ENCODE measurements at regions not wholly inside any gene's neighbourhood (a gene's known extent, or its start where the extent isn't known, plus 50 kb on each side); places are given as distances from the start of the nearest gene placed in this dataset.

DNA sequence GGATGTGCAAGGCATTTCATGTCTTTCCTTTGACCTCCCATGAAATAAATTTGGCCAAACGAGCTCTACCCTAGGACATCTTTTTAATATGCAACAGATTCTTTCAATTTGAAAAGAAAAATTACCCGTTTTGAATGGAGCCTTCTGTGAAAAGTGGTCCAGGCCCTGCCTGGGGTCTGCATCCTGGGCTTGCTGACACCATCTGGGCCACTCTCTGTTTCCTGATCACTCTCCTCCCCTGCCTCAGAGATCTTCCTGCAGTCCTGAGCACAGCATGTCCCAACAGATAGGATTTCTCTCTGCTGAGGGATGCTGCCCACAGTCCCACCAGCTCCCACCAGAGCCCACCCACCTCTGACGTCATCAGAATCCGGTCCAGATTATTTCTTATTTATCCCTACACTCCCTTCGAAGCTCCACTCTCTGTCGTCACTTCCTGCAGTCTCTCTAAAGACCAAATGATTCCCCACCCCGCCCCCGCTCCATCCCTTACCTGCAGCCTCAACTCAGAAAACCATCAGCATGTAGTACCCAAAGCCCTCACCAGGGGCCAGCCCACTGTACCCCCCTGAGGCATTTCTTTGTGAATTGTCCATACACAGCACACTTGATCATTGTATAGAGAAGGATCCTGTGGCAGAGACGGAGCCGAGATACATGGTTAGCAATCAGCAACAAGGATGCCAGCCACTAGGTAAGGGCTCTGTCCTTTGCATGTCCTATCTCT, 192.1 kb upstream of the MGMT start:
- no peak for DNase-seq

DNA sequence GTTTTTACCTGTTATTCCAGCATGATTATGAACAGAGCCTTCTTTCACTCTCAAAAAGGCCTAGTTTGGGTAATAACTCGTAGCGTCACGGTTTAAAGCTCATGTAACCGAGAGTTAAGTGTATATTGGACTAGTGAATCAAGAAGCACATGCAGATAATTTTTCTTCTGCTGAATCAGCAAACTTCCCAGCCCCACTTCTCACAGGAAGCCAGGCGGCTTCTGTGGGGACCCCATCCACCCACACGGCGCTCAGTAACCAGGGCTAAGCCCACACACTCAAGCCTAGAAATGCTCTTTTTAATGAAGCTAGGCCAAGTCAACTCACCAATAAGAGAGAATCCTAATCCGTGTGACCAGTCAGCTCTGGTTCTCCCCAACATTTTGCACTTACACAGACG, 191.2 kb upstream of the MGMT start:
- DNase-seq = no peak

- no peak for DNase-seq
Observed at GRCh38 chr10:129277084-129277483, 190.0 kb upstream of the MGMT start.

DNA sequence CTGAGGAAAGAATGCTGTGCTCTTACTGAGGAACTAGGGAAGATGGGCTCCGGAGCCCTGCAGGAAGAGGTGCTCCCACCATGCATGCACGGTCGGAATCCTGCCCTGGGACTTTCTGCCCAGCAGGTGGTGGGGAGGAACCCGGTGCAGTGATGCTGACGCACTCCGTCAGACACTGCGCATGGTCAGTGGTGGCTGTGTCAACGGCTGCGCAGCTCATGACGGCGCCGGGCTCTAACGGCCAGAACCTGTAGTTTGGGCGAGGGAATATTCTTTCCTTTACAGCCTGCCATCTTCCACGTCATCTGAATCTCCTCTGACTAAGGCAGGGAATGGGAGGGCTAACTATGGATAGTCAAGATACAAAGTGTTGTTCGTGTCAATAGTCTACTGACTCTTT, 189.2 kb upstream of the MGMT start:
- DNase-seq = no peak

GRCh38 chr10:129278686-129279085, 188.4 kb upstream of the MGMT start:
- no peak for DNase-seq

DNA sequence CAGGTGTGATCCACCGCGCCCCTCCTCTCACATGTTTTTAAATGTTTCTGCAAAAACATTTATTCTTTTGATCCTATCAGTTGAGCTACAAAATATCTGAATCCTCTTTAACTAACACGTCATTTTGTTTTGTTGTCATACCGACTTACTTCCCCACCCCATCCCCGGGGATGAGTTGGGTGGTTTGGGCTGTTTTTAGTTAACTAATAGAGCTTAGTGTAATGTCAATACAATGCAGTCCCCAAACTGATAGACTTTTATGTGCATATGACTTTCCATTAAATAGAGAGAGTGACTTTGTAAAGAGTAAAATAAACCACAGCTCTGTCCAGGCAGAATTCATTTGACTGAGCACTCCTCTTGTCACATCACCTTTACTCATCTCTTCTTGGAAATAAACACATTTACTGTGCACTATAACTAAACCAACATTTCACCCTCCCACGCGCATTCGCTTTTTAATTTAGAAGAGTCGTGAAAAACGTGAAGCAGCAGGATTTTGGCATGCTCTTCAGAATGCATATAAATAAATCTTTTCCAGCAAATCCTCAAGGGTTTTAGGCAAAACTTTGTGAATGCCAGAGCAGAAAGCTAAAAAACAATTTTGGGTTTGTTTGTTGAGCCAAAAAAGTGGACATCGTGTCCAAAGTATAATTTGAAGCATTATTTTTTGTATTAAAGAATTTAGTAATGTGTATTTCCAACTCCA, 187.4 kb upstream of the MGMT start:
- DNase-seq = no peak

DNA sequence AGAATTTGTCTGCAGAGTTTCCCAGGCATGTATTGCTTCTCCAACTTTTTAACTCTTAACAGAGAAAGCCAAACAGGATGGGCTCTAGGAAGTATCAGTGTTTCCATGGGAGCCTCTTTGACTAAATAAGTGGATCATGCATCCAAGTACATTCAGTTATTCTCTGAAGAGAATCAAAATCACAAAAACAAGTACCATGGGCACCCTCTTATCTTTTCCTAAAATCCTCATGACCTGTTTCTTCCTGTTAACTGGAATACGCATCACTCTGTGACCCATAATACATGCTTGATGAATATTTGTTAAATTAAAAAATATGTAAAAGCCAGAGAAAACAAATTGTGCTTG, 186.9 kb upstream of the MGMT start:
- no peak for DNase-seq

DNA sequence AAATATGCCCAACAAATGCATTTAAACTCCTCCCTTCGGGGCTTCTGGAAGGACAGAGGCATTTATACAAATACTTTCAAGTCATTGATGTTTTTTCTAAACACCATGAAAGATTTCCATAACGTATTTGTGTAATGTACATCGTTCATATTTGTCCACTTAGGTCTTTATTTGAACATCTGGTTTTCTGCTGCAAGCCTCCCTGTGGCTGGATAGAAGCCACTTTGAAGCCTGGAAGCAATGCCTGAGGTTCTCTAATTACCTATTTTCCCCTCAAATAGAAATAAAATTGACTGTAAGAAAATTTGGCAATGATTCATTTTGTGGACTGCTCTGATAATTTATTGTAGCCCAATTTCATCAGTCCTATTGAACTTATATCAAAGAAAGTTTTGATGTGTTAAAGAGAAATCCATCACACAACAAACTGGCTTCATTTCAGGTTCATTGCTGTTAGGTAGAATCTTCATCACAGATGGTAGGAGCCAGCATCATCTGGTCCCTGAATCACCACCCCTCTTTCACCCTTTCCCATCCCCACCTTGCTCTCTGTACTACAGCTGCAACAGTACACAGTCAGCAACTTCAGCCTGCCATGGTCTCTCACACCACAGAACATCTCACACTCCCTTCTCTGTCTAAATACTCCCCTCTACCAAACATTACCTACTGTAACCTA, 186.0 kb upstream of the MGMT start:
- no peak for DNase-seq

GRCh38 chr10:129285459-129285858, 181.6 kb upstream of the MGMT start:
- no peak for DNase-seq

- no peak for DNase-seq
Observed at GRCh38 chr10:129288999-129289584, 177.9 kb upstream of the MGMT start.

GRCh38 chr10:129293991-129294700, 172.9 kb upstream of the MGMT start:
- DNase-seq = no peak

- DNase-seq = no peak
Observed at GRCh38 chr10:129294944-129295343, 172.1 kb upstream of the MGMT start.

DNA sequence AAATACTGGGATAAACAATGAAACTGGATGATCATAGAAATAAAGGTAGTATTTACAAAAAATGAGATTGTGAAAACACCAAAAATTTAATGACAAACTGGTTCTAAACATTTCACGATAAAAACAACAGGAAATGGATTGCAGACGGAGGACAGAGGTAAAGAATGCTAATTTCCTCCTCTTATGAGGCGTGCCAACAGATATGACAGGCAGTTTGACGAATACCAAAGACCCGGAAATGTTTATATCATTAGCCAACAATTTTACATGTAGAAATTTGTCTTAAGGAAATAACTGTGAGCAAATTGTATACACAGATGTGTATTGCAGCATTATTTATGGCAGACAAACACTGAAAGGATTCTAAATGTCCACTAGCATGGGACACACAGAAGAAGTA, 162.0 kb upstream of the MGMT start:
- no peak for DNase-seq

DNA sequence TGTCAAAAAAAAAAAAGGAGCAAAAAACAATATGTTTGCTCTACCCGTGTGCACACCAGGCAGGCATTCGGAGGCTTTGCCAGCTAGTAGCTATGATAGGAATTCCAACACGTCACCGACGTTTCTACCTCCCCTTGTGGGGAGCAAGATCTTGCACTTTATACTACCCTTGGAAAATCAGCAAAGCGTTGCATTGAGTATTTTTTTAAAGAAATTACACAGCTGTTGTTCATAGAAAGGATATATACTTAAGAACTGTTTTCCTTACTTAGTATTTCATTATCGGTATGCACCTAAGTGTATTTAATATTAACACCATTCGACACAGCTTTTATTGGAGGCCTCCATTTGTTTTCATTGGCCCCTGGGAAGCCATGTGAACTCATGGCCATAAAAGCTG, 159.9 kb upstream of the MGMT start:
- DNase-seq = no peak

DNA sequence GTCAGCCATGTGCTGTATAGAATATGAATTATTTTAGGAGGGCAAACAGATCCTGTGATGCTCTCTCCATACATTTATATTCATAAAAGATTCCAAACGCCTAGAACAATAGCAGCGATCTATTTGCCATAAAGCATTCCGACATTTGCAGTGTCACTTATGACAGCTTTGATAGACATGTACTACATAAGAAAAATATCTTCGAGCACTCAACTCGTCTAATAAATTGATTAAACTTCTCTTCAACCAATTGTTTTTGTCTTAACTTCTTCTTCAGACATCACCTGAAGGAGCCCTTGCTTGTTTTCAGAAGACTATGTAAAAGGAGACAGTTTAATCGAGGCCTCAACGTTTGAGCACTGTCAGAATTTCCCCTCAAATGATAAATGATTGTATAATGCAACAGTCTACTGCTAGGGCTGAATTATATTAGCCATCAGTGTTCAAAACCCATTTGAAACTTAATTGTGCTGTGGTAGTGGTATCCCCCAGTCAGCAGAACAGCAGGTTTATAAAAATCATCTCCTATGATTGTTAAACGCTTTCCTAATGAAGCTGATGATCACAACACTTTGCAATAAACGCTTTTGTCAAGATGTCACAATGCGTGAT, 158.0 kb upstream of the MGMT start:
- no peak for DNase-seq

- DNase-seq = no peak
Observed at GRCh38 chr10:129309565-129309964, 157.5 kb upstream of the MGMT start.

DNA sequence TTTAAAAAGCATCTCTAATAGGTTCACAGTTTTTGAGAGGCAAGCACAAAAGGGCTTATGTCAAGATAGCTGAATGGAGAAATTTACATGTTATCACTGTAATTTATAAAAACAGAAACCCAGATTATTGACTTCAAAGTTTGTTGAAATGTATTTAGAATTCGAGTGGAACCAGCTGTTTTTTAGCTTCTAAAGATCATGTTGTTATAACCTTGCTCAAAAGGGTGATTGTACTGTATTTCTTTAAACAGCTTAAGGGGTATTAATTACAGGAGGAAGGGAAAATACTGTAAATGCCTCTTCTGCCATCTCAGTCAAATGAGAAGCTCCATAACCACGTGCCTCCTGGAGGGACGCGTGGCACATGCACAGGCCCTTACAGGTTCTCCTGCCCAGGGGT, 156.2 kb upstream of the MGMT start:
- no peak for DNase-seq

- no peak for DNase-seq
Observed at GRCh38 chr10:129319934-129320333, 147.1 kb upstream of the MGMT start.

- DNase-seq = no peak
Observed at GRCh38 chr10:129320340-129320739, 146.7 kb upstream of the MGMT start.

- no peak for DNase-seq
Observed at GRCh38 chr10:129321727-129322126, 145.3 kb upstream of the MGMT start.

DNA sequence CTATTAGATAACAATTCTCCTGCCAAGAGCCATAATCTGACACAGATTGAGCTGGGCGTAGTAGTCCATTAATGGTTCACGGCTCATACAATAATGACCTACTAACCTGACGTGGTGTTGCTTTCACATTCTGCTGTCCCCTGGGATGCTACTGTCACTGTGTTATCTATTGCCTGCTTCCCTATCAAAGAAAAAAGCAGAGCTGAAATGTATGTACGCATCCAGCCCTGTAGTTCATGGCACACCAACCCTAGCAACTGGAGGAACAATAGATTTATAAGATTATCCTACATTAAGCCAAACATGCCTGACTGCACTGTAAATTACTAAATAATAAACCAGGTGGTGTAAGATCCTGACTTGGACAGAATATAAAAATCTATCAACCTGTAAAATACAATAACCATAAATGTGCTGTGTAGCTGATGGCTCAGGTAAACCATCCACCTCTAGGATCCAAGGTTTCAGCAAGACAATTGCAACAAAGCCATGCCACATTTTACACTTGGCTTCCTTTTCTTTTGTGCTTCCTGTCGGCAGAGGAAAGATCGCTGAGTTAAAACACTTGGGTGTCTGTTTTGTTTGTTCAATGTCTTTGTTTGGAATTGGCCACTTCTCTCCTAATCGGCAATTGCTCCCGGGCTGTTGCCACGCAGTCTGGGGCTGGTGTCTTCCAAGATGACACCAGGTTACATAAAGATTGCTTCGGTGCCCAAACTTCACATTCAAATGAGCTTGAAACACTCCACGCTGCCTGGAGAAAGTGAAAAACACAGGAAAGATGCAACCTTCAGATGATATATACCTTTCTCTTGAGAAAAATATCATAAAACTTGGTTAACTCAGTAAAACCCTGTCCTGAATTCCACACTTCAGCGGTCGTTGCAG, 143.9 kb upstream of the MGMT start:
- no peak for DNase-seq

DNA sequence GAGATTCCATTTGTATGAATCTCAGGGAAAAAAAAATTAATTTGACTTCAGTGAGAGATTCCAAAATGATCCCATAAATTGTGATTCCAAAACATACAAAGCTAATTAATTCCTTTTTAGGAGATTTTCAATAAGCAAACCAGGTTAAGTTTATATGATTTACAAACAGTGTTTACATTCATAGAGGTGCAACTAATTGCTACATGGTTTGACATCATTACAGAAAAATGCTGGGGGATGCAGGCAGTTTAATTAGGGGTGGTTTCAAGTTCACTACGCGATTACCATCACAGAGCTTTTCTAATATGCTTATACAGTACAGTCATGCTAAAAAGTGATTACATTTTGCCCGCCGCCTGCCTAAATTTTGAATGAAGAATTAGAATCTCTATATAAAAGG, 143.2 kb upstream of the MGMT start:
- no peak for DNase-seq
